Epithelial cell of esophagus (primary cell): ENCODE measurements at regions not wholly inside any gene's neighbourhood (a gene's known extent, or its start where the extent isn't known, plus 50 kb on each side); places are given as distances from the start of the nearest gene placed in this dataset.
"Not testable (repeated sequence)": the region's sequence is repeated elsewhere in the genome, so short reads cannot be mapped to it uniquely, and the experiment has no call there.

Experiments used
- DNase-seq: peaks from one replicate; pipeline ENCODE4 v3.0.0; 2010; ENCODE audit warnings: low read depth
- H3K4me3 ChIP-seq: 2 replicates; pipeline ENCODE4 v1.5.1; 2011; ENCODE audit warnings: mild to moderate bottlenecking, low read length, control low read depth
- CTCF ChIP-seq: IDR thresholded peaks from 2 replicates; pipeline ENCODE4 v1.5.1; 2011; ENCODE audit warnings: low read depth, mild to moderate bottlenecking, low read length, control low read depth, inconsistent platforms; ENCODE audit not compliant: insufficient read depth; ENCODE audit errors: missing control alignments

- no peak for DNase-seq
These were observed 106.3 kb upstream of the SLC27A6 start for GRCh38 chr5:128858995-128859394.

GRCh38 chr5:128861155-128861554, 104.1 kb upstream of the SLC27A6 start:
- DNase-seq, H3K4me3 ChIP-seq: not testable (repeated sequence)

More at GRCh38 chr5:128858995-128859394, 106.3 kb upstream of the SLC27A6 start:
- H3K4me3 ChIP-seq, result no peak overlapping the region
- TF ChIP-seq CTCF, result no peak

- no peak overlapping the region for H3K4me3 ChIP-seq
- DNase-seq, result no peak
- no peak for TF ChIP-seq CTCF
These were observed 95.3 kb upstream of the SLC27A6 start for GRCh38 chr5:128869970-128870369.

- H3K4me3 ChIP-seq, result no peak overlapping the region
- DNase-seq, result no peak
- TF ChIP-seq CTCF, result no peak
These were observed 94.9 kb upstream of the SLC27A6 start for GRCh38 chr5:128870373-128870772.

GRCh38 chr5:128870923-128871322, 94.4 kb upstream of the SLC27A6 start:
- TF ChIP-seq CTCF, result no peak
- no peak for DNase-seq
- no peak overlapping the region for H3K4me3 ChIP-seq

- TF ChIP-seq CTCF, result no peak
- no peak overlapping the region for H3K4me3 ChIP-seq
- no peak for DNase-seq
These were observed 88.5 kb upstream of the SLC27A6 start for GRCh38 chr5:128876569-128877382.

- no peak for TF ChIP-seq CTCF
- no peak for DNase-seq
- H3K4me3 ChIP-seq, result no peak overlapping the region
These were observed 87.8 kb upstream of the SLC27A6 start for GRCh38 chr5:128877476-128877875.
